Non-pigmented ciliary epithelial cell (primary cell): ENCODE measurements at regions not wholly inside any gene's neighbourhood (a gene's known extent, or its start where the extent isn't known, plus 50 kb on each side); places are given as distances from the start of the nearest gene placed in this dataset.
A peak's percentile ranks its signal among the peaks of the same experiment; 100 is the strongest.

Experiments used
- DNase-seq: peaks from one replicate; pipeline ENCODE4 v3.0.0-alpha.2; 2010; ENCODE audit warnings: low read depth

GRCh38 chr14:26204366-26204727, 393.5 kb downstream of the NOVA1 start:
- no peak for DNase-seq

DNA sequence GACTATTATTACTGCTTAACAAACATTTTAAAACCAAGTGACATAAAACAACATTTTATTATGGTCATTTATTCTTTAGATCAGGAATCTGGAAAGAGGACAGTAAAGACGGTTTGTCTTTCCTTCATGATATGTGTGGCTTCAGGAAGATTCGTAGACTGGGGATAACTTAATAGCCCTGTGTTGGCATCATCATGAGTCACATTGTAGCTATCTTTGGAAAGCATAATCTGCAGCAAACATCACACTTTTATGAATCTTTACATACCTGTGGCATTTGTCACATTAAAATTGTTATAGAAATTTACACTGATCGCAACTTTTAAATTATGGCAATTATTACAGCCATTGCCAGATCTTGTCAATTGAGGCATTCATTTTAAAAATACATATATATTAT, 397.1 kb downstream of the NOVA1 start:
- DNase-seq: peak; percentile 30

DNA sequence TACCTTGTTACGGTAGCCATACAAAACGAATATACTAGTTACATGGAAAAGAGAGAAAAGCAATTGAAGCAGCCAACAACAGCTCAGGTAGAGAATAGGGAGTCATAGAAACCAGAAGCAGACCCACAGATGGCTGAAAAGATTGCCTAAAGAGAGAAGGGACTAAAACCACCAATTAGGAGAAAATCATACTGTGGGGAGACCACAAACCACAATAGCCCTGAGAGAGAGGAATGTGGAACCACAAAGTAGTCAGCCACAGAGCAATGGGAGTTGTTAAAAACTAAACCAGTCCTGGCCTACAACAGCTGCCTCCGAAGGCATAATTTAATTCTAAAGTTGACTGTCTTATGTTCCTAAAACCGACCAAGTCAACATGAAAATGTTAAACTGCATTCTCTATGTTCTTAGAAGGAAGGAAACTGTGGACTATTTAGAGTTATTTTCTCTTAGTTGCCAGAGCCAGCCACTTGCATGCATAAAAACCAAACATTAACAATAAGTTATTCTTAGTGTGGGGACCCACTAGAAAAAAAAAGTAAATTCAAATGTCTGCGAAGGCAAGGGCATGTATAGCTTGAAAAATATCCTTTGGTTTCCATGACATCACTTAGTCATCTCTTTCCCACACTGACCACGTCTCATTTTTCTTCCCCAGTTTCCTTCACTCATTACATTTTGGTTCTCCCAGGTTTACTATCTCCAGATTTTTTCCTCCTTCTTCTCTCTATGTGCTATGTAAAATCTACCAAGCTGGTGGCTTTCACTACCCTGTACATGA, 398.1 kb downstream of the NOVA1 start:
- DNase-seq: peak; percentile 53

DNA sequence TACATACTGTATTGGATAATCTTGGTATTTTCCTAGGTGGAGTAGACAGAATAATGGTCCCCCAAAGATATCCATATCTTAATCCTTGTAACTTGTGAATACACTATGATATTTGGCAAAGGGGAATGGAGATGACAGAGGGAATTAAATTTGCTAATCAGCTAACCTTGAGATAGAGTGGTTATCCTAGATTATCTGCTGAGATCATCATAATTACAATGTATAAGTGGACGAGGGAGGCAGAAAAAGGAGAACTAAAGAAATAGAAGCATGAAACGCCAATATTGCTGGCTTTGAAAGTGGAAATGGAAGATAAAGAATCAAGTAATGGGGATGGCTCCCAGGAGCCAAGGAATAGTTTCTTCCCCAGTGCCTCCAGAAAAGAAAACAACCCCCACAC, 398.7 kb downstream of the NOVA1 start:
- DNase-seq: no peak

- DNase-seq: no peak
These were observed 403.0 kb downstream of the NOVA1 start for GRCh38 chr14:26194816-26195215.

DNA sequence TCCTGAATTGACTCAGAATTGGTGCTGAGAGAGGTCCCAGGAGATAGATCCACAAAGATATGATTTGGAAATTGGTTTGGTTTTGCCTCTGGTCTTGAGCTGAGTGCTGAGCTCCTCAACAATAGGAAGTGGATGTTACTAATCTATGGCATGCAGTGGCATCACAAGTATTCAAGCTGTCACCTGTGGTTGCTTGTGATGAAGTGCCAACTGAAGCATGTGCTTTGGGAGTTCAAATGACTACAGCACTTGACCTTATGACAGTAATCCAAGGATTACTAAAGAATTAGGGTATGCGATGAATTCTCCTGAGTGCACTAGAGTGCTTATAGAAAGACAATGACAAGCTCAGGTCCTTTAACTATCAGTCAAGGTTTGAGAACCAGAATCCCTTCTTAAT, 406.2 kb downstream of the NOVA1 start:
- DNase-seq: no peak

- DNase-seq: no peak
These were observed 406.7 kb downstream of the NOVA1 start for GRCh38 chr14:26191123-26191522.

GRCh38 chr14:26190646-26191045, 407.2 kb downstream of the NOVA1 start:
- no peak for DNase-seq

DNA sequence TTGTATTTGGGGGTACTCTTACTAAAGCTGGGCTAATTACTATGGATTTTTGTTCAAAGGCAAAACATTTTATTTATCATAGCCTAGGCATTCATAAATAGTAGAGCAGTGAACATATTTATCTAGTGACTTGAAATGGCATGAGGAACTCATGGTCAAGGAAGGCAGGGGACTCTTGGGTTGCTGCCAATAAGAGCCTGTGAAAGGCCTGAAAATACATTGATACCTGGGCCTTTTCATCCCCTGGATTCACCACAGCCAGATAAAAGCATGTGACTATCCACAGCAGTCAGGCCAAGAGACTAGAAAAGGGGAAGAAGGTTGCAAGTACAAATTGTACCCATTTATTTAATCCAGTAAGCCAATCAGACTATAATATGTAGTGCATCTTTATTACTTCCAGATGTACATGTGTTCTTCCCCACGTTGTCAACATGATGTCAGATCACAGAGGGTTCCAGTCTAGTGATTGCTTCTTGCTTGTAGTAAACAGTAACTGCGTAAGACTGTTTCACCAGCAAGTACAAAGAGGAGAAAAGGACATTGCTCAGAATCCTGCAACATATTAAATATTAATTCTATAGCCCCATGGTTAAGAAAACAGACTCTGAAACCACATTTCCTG, 409.7 kb downstream of the NOVA1 start:
- DNase-seq: no peak

DNA sequence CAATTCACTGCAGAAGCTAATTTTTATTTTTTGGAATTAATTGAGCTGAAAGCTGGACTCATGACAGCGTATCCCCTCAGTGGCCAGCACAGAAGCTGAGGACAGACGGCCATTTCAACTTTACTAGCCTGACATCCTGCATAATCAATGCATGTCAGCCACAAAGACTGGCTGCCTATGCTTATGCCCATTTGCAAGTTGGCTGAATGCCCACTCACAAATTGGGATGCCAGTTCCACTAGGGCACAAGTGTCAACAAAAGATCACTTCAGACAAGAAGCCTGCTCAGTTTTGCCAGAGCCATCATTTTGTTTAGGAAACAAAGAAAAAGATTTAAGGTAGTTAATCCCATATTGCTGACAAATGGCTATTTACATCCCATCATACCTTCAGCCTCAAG, 417.6 kb downstream of the NOVA1 start:
- DNase-seq: no peak

DNA sequence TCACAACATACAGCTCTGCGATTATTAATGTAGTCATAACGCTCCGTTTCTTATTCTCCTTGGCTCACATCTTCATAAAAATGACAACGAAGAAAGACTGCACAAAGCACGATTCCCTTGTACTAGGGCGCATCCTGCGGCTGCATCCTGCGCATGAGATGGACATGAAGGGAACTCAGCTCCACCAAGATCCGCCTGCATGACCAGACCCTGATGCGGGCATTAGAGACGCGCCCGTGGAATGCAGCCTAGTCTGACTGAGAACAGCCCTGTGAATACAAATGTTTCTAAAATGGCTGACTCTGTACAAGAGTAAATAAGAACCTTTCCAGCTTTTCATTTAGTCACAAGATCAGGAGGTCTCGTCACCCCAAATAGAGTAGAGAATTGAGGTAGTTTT, 422.2 kb downstream of the NOVA1 start:
- DNase-seq: no peak

GRCh38 chr14:26174395-26174794, 423.4 kb downstream of the NOVA1 start:
- DNase-seq: no peak

GRCh38 chr14:26173581-26174110, 424.2 kb downstream of the NOVA1 start:
- DNase-seq: no peak

GRCh38 chr14:26172396-26172795, 425.4 kb downstream of the NOVA1 start:
- no peak for DNase-seq

DNA sequence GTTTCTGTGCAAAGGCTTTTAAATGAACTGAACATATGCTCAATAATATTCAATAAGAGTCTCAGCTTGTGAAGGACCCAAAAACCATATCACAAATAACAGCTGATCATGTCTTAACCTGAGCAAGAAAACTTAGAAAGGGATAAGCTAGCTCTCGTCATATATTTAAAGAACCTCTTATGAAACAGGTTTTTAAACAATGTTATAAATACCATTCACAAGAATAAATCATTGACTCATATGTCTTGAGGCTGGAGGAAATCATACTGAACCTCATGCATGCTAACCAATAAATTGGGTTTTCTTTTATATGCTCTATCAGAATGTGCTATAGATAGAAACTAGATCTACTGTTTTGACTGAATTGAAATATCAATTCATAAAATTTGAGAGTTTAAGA, 426.9 kb downstream of the NOVA1 start:
- no peak for DNase-seq

DNA sequence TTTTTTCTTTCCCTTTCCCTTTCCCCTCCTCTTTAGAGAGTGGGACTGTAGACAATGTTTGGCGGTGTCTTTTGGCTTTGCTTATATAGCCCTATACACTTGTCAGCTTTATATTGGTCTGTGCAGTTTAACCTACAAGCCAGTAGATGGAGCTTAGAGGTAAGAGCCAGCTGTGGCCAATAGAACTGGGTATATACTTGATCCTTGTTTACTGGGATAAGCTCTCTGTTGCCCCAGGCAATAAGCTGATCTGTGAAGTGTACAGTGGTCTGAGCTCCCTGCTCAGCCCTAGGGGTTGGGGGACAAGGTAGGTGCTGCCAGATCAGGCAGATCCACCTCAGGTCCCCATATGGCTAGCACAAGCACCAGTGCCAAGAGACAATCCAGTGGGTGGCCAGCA, 434.1 kb downstream of the NOVA1 start:
- peak; percentile 4 for DNase-seq

GRCh38 chr14:26157517-26157916, 440.3 kb downstream of the NOVA1 start:
- DNase-seq: no peak

GRCh38 chr14:26143057-26143456, 454.8 kb downstream of the NOVA1 start:
- DNase-seq: no peak

GRCh38 chr14:26138764-26139445, 458.9 kb downstream of the NOVA1 start:
- no peak for DNase-seq

DNA sequence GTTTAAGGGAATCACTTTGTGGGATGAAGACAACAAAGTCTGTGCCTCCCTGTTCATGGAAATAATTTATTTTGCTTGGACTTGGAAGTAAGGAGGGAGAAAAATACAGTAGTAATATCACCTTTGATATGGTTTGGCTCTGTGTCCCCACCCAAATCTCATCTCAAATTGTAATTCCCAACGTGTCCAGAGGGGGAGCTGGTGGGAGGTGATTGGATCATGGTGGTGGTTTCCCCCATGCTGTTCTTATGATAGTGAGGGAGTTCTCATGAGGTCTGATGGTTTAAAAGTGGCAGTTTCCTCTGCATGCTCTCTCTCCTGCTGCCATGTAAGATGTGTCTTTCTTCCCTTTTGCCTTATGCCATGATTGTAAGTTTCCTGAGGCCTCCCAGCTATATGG, 460.7 kb downstream of the NOVA1 start:
- DNase-seq: no peak

DNA sequence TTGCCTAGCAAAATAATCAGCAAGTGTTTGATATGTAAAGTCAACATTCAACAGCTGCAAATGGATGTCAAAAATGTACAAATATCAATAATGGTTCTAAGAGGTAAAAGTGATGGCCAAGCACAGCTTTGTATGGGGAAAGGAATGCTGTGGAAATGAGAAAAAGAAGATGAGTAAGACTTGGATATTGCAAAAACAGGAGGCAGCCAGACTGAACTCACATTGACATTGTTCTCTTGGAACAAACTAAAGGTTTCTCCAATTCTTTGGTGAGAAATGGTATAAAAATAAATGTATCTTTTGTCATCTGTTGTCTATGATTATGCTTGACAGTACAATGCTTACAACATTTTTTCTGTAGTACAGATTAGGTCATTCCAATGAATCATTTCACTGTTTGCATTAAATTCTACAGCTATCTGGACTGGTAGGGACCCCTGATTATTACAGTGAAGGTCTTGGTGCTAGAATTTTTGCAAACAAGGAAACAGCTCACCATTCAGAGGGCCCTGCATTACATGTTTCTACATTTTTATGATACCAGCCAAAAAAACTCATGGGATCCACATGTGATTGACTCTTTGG, 465.7 kb downstream of the NOVA1 start:
- DNase-seq: no peak

DNA sequence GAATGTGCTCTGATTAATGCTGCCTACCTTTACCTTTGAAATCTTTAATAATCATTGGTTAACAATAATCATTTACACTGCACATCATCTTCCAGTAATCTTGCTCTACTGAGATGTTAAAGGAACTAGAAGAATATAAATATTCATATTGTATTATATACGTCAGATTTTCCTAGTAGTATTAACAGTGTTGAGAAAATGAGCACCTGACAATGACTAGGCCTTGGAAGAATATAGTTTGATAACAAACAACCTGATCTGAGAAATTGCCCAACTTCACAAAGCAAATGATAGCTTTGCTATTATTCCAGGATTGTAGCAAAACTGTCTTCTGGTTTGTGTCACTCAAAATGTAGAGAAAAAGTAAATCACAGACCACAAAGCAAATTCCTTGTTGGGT, 467.1 kb downstream of the NOVA1 start:
- DNase-seq: no peak
